PC-3 (cell line): ENCODE measurements at regions not wholly inside any gene's neighbourhood (a gene's known extent, or its start where the extent isn't known, plus 50 kb on each side); places are given as distances from the start of the nearest gene placed in this dataset.

Experiments used
- CTCF ChIP-seq: fragments of 300-600 bp; sonication (generic); conservative IDR thresholded peaks from 2 replicates; pipeline ENCODE4 v1.5.1; 2017; ENCODE audit warnings: antibody characterized with exemption, low read depth, mild to moderate bottlenecking, low read length
- EZH2 ChIP-seq: fragments of 300-600 bp; sonication (generic); IDR thresholded peaks from one replicate; pipeline ENCODE4 v1.6.1; 2017; ENCODE audit warnings: antibody characterized with exemption, mild to moderate bottlenecking, low read length; ENCODE audit not compliant: unreplicated experiment
- EZH2phosphoT487 ChIP-seq: fragments of 300-600 bp; sonication (generic); IDR thresholded peaks from 2 replicates; pipeline ENCODE4 v1.6.1; 2018; ENCODE audit warnings: mild to moderate bottlenecking, antibody characterized with exemption, low read length, borderline replicate concordance

- TF ChIP-seq CTCF, result no peak
- TF ChIP-seq EZH2, result no peak
- TF ChIP-seq EZH2phosphoT487, result no peak
Measured at GRCh38 chr14:66434464-66434863, 51.7 kb upstream of the CCDC196 start.
